ENCODE measurements at regions not wholly inside any gene's neighbourhood (a gene's known extent, or its start where the extent isn't known, plus 50 kb on each side); places are given as distances from the start of the nearest gene placed in this dataset.

DNA sequence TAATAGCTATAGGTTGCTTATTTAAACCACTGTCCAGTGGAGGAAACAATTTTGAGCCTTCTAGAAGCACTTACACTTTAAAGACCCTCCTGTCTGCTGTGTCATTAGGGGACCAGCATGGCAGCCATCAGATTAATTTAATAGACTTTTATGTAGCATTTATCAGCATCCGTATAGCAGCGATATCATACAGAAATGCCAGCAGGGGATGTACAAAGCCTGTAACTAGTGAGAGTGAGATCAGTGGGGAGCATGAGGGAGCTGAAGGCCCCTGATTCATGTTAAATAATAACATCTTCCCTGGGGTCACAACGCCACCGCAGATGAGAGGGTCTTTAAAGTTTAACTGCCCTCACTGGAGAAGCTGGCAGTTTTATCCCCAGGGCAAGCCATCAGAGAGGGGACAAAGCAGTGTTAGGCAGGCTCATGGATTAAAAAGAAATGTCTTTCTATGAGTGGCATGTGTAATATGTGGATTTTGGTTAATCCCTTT is 144.7 kb downstream of the PDGFRA start:
- POLR2A ChIA-PET, result no interaction called here
- no TSS peak for BruUV-seq (replicated peaks)
- ATAC-seq (no peak), DNase-seq (ENCODE audit: extremely low read depth in 1 of 4, low spot score in 3 of 4) (no peak), FAIRE-seq (no peak)
- TF ChIP-seq ETV6 (IDR thresholded peaks at IDR 0.05; ENCODE audit: borderline replicate concordance in 1 of 2, low read depth in 2 of 2, low read length in 1 of 2) (no peak), ETV6 (CRISPR knock-in tag; IDR thresholded peaks at IDR 0.05; ENCODE audit: borderline replicate concordance) (no peak), TRIM24 (IDR thresholded peaks at IDR 0.05) (no peak), MITF (IDR thresholded peaks at IDR 0.05) (no peak), TAF7 (tag; IDR thresholded peaks at IDR 0.05) (no peak), ZNF311 (CRISPR knock-in tag; IDR thresholded peaks at IDR 0.05) (no peak), SMARCA5 (IDR thresholded peaks at IDR 0.05) (no peak), ZBTB7A (IDR thresholded peaks at IDR 0.05; ENCODE audit: borderline replicate concordance, control insufficient read depth, low read depth, low read length) (no peak), ZNF280A (IDR thresholded peaks at IDR 0.05; ENCODE audit: low read depth, partially characterized antibody) (no peak), TAL1 (IDR thresholded peaks at IDR 0.05) (no peak), ZNF639 (CRISPR knock-in tag; conservative IDR thresholded peaks at IDR 0.05 in 1 of 2, IDR thresholded peaks at IDR 0.05 in 1 of 2) (no peak), GABPA (tag; conservative IDR thresholded peaks at IDR 0.05; ENCODE audit: low read depth) (no peak), ZNF124 (CRISPR knock-in tag; IDR thresholded peaks at IDR 0.05) (no peak)
- TF ChIP-seq, protein P1, sequence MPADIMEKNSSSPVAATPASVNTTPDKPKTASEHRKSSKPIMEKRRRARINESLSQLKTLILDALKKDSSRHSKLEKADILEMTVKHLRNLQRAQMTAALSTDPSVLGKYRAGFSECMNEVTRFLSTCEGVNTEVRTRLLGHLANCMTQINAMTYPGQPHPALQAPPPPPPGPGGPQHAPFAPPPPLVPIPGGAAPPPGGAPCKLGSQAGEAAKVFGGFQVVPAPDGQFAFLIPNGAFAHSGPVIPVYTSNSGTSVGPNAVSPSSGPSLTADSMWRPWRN (IDR thresholded peaks at IDR 0.05; ENCODE audit: low read depth), result no peak
- TF ChIP-seq, protein P2, sequence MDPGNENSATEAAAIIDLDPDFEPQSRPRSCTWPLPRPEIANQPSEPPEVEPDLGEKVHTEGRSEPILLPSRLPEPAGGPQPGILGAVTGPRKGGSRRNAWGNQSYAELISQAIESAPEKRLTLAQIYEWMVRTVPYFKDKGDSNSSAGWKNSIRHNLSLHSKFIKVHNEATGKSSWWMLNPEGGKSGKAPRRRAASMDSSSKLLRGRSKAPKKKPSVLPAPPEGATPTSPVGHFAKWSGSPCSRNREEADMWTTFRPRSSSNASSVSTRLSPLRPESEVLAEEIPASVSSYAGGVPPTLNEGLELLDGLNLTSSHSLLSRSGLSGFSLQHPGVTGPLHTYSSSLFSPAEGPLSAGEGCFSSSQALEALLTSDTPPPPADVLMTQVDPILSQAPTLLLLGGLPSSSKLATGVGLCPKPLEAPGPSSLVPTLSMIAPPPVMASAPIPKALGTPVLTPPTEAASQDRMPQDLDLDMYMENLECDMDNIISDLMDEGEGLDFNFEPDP (CRISPR knock-in tag; IDR thresholded peaks at IDR 0.05), result no peak
- TF ChIP-seq, protein P3, sequence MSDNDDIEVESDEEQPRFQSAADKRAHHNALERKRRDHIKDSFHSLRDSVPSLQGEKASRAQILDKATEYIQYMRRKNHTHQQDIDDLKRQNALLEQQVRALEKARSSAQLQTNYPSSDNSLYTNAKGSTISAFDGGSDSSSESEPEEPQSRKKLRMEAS (CRISPR knock-in tag; IDR thresholded peaks at IDR 0.05), result no peak
- H3K27ac ChIP-seq (ENCODE audit: extremely low read depth, low read depth, low read length), result no peak overlapping the region
- intact Hi-C loops (cut with micrococcal nuclease), result no loop called here
- H3K9me3 ChIP-seq (replicated peaks; ENCODE audit: control insufficient read depth, insufficient read depth, low read depth, low read length), result no peaks in the 10 kb centered on the region
- H3K4me2 ChIP-seq (ENCODE audit: insufficient read depth, low read length), result no peak overlapping the region
- H3K4me3 ChIP-seq, result no peak overlapping the region
- H4K20me1 ChIP-seq (replicated peaks; ENCODE audit: control insufficient read depth, insufficient read depth, low read length), result no peaks in the 10 kb centered on the region
- 0% methylated on average over 4 of the region's 4 CpGs for WGBS (ENCODE audit: insufficient coverage, low coverage, missing lambda C conversion rate)
- no peak overlapping the region for H3K9ac ChIP-seq (ENCODE audit: insufficient read depth in 1 of 2, low read depth in 2 of 2, low read length in 2 of 2)
- in situ Hi-C loops (cut with MboI), result no loop called here
- H3K36me3 ChIP-seq (ENCODE audit: control insufficient read depth, insufficient read depth, low read length), result no peaks in the 10 kb centered on the region
- H2AFZ ChIP-seq (ENCODE audit: low read depth, low read length), result no peak overlapping the region
- CTCF ChIA-PET (ENCODE audit: low intra/inter-chr PET ratio), result no interaction called here
- no peaks in the 10 kb centered on the region for H3K4me1 ChIP-seq (replicated peaks in 1 of 2; ENCODE audit: control insufficient read depth in 2 of 2, insufficient read depth in 2 of 2, low read length in 2 of 2)
- H3K79me2 ChIP-seq (ENCODE audit: control insufficient read depth, insufficient read depth, low read length), result no peaks in the 10 kb centered on the region
- peaks cover 0 to 5% of the 10 kb centered on the region in 2 experiments; a peak in 1 of 5 replicates for H3K27me3 ChIP-seq (ENCODE audit: control insufficient read depth in 2 of 2, insufficient read depth in 2 of 2, low read length in 2 of 2)
- H3K9me1 ChIP-seq (ENCODE audit: control insufficient read depth, insufficient read depth, low read length), result no peaks in the 10 kb centered on the region
